Activated T-cell treated with anti-CD3 and anti-CD28 coated beads, Interleukin-2, amount 50 U/mL, for 72 hours (primary cell): ENCODE measurements at regions not wholly inside any gene's neighbourhood (a gene's known extent, or its start where the extent isn't known, plus 50 kb on each side); places are given as distances from the start of the nearest gene placed in this dataset.
"Not testable (repeated sequence)": the region's sequence is repeated elsewhere in the genome, so short reads cannot be mapped to it uniquely, and the experiment has no call there.

Experiments used
- ATAC-seq, 2 donors: fragments of 150-1000 bp; cut with Tn5 transposase; replicated peaks in 1 of 2; 2 replicates each; pipeline ENCODE4 v1.10.0; 2021; ENCODE audit warnings: moderate library complexity in 2 of 2, mild to moderate bottlenecking in 1 of 2
- DNase-seq, 2 donors: peaks; one replicate each; pipeline ENCODE4 v3.0.0; 2021 to 2022; ENCODE audit warnings: mixed read lengths in 1 of 2
- H3K27ac Mint-ChIP-seq: one replicate; pipeline ENCODE4 v1.8.0; 2022; ENCODE audit warnings: mild to moderate bottlenecking, moderate library complexity, mixed read lengths
- H3K27me3 Mint-ChIP-seq: one replicate; pipeline ENCODE4 v1.8.0; 2022; ENCODE audit warnings: low read depth, mixed read lengths
- H3K36me3 Mint-ChIP-seq, 2 donors: one replicate each; pipeline ENCODE4 v1.8.0; 2022; ENCODE audit warnings: mixed read lengths in 2 of 2, mild to moderate bottlenecking in 1 of 2; ENCODE audit not compliant: insufficient read depth in 2 of 2
- H3K4me1 Mint-ChIP-seq: one replicate; pipeline ENCODE4 v1.8.0; 2022; ENCODE audit warnings: low read depth, mixed read lengths
- H3K4me3 Mint-ChIP-seq, 2 donors: one replicate each; pipeline ENCODE4 v1.8.0; 2022; ENCODE audit warnings: mild to moderate bottlenecking in 2 of 2, mixed read lengths in 2 of 2, moderate library complexity in 2 of 2
- H3K9me3 Mint-ChIP-seq, 2 donors: one replicate each; pipeline ENCODE4 v1.8.0; 2022; ENCODE audit warnings: mixed read lengths in 2 of 2

- H3K36me3 Mint-ChIP-seq = no peaks in the 10 kb centered on the region
- H3K4me3 Mint-ChIP-seq = no peak overlapping the region
- ATAC-seq = no peak
- H3K27ac Mint-ChIP-seq = no peak overlapping the region
- H3K9me3 Mint-ChIP-seq = no peaks in the 10 kb centered on the region
- no peaks in the 10 kb centered on the region for H3K27me3 Mint-ChIP-seq
- no peaks in the 10 kb centered on the region for H3K4me1 Mint-ChIP-seq
- DNase-seq = no peak
These were observed 286.7 kb upstream of the MINDY3 start for GRCh38 chr10:16146993-16147392.

GRCh38 chr10:16155834-16156233 is 281.0 kb upstream of the PTER start:
- ATAC-seq = no peak
- Mint-ChIP-seq H3K27ac (no peak overlapping the region), H3K4me1 (no peaks in the 10 kb centered on the region), H3K9me3 (no peaks in the 10 kb centered on the region), H3K36me3 (no peaks in the 10 kb centered on the region), H3K27me3 (no peaks in the 10 kb centered on the region), H3K4me3 (no peak overlapping the region)
- DNase-seq = no peak

- H3K27me3 Mint-ChIP-seq = no peaks in the 10 kb centered on the region
- no peak overlapping the region for H3K4me3 Mint-ChIP-seq
- H3K27ac Mint-ChIP-seq = no peak overlapping the region
- ATAC-seq (no peak), DNase-seq (no peak)
- H3K4me1 Mint-ChIP-seq = no peaks in the 10 kb centered on the region
- no peaks in the 10 kb centered on the region for H3K9me3 Mint-ChIP-seq
- no peaks in the 10 kb centered on the region for H3K36me3 Mint-ChIP-seq
These were observed 280.1 kb upstream of the PTER start for GRCh38 chr10:16156681-16157080.

- not testable (repeated sequence) for H3K4me1 Mint-ChIP-seq, H3K36me3 Mint-ChIP-seq, DNase-seq, ATAC-seq, H3K4me3 Mint-ChIP-seq, H3K27ac Mint-ChIP-seq, H3K27me3 Mint-ChIP-seq
- H3K9me3 Mint-ChIP-seq = peaks cover 8 to 15% of the 10 kb centered on the region in 2 donors
These were observed 271.7 kb upstream of the PTER start for GRCh38 chr10:16165067-16165466.

- Mint-ChIP-seq H3K9me3 (no peaks in the 10 kb centered on the region), H3K36me3 (no peaks in the 10 kb centered on the region), H3K4me3 (no peak overlapping the region), H3K27ac (no peak overlapping the region), H3K4me1 (no peaks in the 10 kb centered on the region), H3K27me3 (no peaks in the 10 kb centered on the region)
- DNase-seq (no peak), ATAC-seq (no peak)
These were observed 254.7 kb upstream of the PTER start for GRCh38 chr10:16182144-16182543.

- H3K27ac Mint-ChIP-seq = no peak overlapping the region
These were observed 254.1 kb upstream of the PTER start for GRCh38 chr10:16182688-16183087.

GRCh38 chr10:16184096-16184597 is 252.7 kb upstream of the PTER start:
- Mint-ChIP-seq H3K27ac (no peak overlapping the region), H3K27me3 (no peaks in the 10 kb centered on the region), H3K36me3 (no peaks in the 10 kb centered on the region), H3K9me3 (no peaks in the 10 kb centered on the region), H3K4me1 (no peaks in the 10 kb centered on the region), H3K4me3 (no peak overlapping the region)
- no peak for ATAC-seq
- DNase-seq = no peak

More at GRCh38 chr10:16182688-16183087, 254.1 kb upstream of the PTER start:
- ATAC-seq (no peak), DNase-seq (no peak)
- Mint-ChIP-seq H3K36me3 (no peaks in the 10 kb centered on the region), H3K4me3 (no peak overlapping the region), H3K4me1 (no peaks in the 10 kb centered on the region), H3K27me3 (no peaks in the 10 kb centered on the region), H3K9me3 (no peaks in the 10 kb centered on the region)

- Mint-ChIP-seq H3K9me3 (no peaks in the 10 kb centered on the region), H3K4me3 (no peak overlapping the region), H3K27ac (no peak overlapping the region), H3K36me3 (no peaks in the 10 kb centered on the region), H3K4me1 (no peaks in the 10 kb centered on the region), H3K27me3 (no peaks in the 10 kb centered on the region)
- no peak for ATAC-seq
- DNase-seq = no peak
These were observed 251.9 kb upstream of the PTER start for GRCh38 chr10:16184906-16185305.

GRCh38 chr10:16186564-16186963 is 250.2 kb upstream of the PTER start:
- H3K27me3 Mint-ChIP-seq = no peaks in the 10 kb centered on the region
- H3K36me3 Mint-ChIP-seq = no peaks in the 10 kb centered on the region
- no peak overlapping the region for H3K4me3 Mint-ChIP-seq
- H3K9me3 Mint-ChIP-seq = no peaks in the 10 kb centered on the region
- DNase-seq = no peak
- H3K27ac Mint-ChIP-seq = no peak overlapping the region
- H3K4me1 Mint-ChIP-seq = no peaks in the 10 kb centered on the region
- no peak for ATAC-seq

GRCh38 chr10:16187161-16187560 is 249.6 kb upstream of the PTER start:
- H3K9me3 Mint-ChIP-seq = no peaks in the 10 kb centered on the region
- no peak overlapping the region for H3K27ac Mint-ChIP-seq
- H3K27me3 Mint-ChIP-seq = no peaks in the 10 kb centered on the region
- no peak overlapping the region for H3K4me3 Mint-ChIP-seq
- ATAC-seq (no peak), DNase-seq (no peak)
- H3K4me1 Mint-ChIP-seq = no peaks in the 10 kb centered on the region
- H3K36me3 Mint-ChIP-seq = no peaks in the 10 kb centered on the region

GRCh38 chr10:16192337-16192736 is 244.5 kb upstream of the PTER start:
- Mint-ChIP-seq H3K9me3 (peaks cover 0 to 3% of the 10 kb centered on the region in 2 donors), H3K36me3 (peaks cover 0 to 3% of the 10 kb centered on the region in 2 donors), H3K27me3 (no peaks in the 10 kb centered on the region), H3K4me3 (no peak overlapping the region), H3K4me1 (peaks cover 15% of the 10 kb centered on the region), H3K27ac (no peak overlapping the region)
- ATAC-seq (no peak), DNase-seq (no peak)

- ATAC-seq = no peak
- no peaks in the 10 kb centered on the region for H3K27me3 Mint-ChIP-seq
- H3K4me3 Mint-ChIP-seq = no peak overlapping the region
- peaks cover 0 to 3% of the 10 kb centered on the region in 2 donors for H3K9me3 Mint-ChIP-seq
- H3K27ac Mint-ChIP-seq = no peak overlapping the region
- H3K36me3 Mint-ChIP-seq = peaks cover 0 to 3% of the 10 kb centered on the region in 2 donors
- peaks cover 15% of the 10 kb centered on the region for H3K4me1 Mint-ChIP-seq
- no peak for DNase-seq
These were observed 243.6 kb upstream of the PTER start for GRCh38 chr10:16193241-16193640.

- DNase-seq (peak in 1 of 2 donors; percentile 1), ATAC-seq (peak; percentile 79 to 89)
- Mint-ChIP-seq H3K27me3 (no peaks in the 10 kb centered on the region), H3K4me3 (peak overlapping the region in 1 of 2 donors; percentile 19), H3K36me3 (peaks cover 0 to 3% of the 10 kb centered on the region in 2 donors), H3K27ac (peak overlapping the region; percentile 65), H3K9me3 (peaks cover 0 to 3% of the 10 kb centered on the region in 2 donors), H3K4me1 (peaks cover 15% of the 10 kb centered on the region)
These were observed 241.5 kb upstream of the PTER start for GRCh38 chr10:16195178-16195769.

GRCh38 chr10:16195894-16196293 is 240.9 kb upstream of the PTER start:
- H3K27ac Mint-ChIP-seq = peak overlapping the region; percentile 50
- H3K4me3 Mint-ChIP-seq = no peak overlapping the region
- peaks cover 15% of the 10 kb centered on the region for H3K4me1 Mint-ChIP-seq
- DNase-seq = no peak
- no peaks in the 10 kb centered on the region for H3K27me3 Mint-ChIP-seq
- peaks cover 0 to 3% of the 10 kb centered on the region in 2 donors for H3K36me3 Mint-ChIP-seq
- no peak for ATAC-seq
- peaks cover 0 to 5% of the 10 kb centered on the region in 2 donors for H3K9me3 Mint-ChIP-seq
